Activated naive CD4-positive, alpha-beta T cell treated with anti-CD3 and anti-CD28 coated beads, Interleukin-2, amount 50 U/mL, for 24 hours (primary cell): ENCODE measurements at regions not wholly inside any gene's neighbourhood (a gene's known extent, or its start where the extent isn't known, plus 50 kb on each side); places are given as distances from the start of the nearest gene placed in this dataset.

Source experiments
- H3K27ac Mint-ChIP-seq: one replicate; pipeline ENCODE4 v1.8.0; 2021; ENCODE audit warnings: mild to moderate bottlenecking, mixed read lengths
- H3K27me3 Mint-ChIP-seq: one replicate; pipeline ENCODE4 v1.8.0; 2021; ENCODE audit warnings: mixed read lengths
- H3K36me3 Mint-ChIP-seq: one replicate; pipeline ENCODE4 v1.8.0; 2021; ENCODE audit warnings: mixed read lengths
- H3K4me1 Mint-ChIP-seq: one replicate; pipeline ENCODE4 v1.8.0; 2021; ENCODE audit warnings: mixed read lengths
- H3K4me3 Mint-ChIP-seq: one replicate; pipeline ENCODE4 v1.8.0; 2021; ENCODE audit warnings: mild to moderate bottlenecking, mixed read lengths
- H3K9me3 Mint-ChIP-seq: one replicate; pipeline ENCODE4 v1.8.0; 2021; ENCODE audit warnings: mixed read lengths

DNA sequence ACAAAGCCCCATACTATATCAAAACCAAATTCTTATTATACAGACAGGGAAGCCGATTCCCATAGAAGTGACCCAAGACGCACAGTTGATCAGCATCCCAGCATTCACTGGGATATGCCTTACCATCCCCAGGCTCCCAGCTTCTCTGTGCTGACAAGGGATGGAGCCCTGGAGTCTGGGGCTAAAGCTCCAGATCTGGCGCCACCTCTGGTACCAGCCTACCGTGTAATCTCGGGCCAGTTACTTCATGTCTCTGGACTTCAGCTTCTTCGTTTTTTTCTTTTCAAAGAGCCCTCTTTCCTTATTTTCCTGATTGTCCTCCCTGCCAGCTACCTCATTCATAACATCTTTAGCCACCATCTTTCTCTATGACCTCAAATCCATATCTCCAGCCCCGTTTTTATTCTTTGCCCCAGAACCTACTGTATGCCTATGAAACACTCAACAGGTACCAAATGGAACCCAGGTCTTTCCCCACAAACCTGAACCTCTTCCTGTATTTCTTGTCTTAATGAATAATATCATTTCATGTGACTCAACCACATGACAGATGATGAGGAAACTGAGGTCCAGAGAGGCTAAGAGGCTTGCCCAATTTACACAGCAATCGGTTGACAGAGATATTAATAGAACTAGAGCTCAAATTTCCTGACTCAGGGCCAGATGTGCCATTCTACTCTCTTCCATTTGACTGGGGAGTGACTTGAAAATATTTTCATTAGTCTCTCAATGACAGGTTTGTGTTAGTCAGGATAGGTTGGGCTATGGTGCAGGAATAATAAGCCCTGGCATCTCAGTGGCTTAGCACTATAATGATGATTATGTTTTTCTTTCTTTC is 85.4 kb upstream of the TLE3 start:
- no peaks in the 10 kb centered on the region for H3K27me3 Mint-ChIP-seq
- no peaks in the 10 kb centered on the region for H3K36me3 Mint-ChIP-seq
- no peaks in the 10 kb centered on the region for H3K4me1 Mint-ChIP-seq
- H3K27ac Mint-ChIP-seq, result no peak overlapping the region
- H3K9me3 Mint-ChIP-seq, result no peaks in the 10 kb centered on the region
- H3K4me3 Mint-ChIP-seq, result no peak overlapping the region

DNA sequence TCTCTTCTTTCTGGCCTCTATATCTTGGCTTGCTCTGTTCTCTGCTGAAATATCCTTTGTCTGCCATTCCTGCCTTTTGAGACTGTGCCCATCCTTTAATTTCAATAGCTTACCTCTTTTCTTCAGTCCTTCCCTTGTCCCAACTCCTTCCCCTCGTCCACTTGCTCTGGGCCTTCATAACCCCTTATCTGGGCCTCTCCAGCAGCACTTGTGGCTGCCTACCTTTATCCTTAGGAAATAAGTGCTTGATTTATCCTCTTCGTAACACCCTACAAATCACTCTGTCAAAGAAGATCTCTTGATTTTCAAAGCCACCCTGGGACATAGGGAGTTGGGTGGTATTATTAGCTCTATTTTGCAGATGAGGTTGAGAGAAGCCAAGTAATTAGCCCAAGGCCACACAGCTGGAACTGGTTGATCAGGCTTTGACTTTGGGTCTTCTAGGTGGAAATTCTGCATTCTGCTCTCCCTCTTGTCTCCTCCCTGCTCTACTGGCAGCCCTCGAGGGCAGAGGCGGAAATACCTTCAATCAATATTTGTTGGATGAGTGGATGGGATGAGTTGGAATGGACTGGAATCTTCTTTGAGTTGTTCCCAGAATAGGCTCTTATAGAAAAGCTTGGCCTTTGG is 84.0 kb upstream of the TLE3 start:
- H3K36me3 Mint-ChIP-seq, result no peaks in the 10 kb centered on the region
- H3K4me1 Mint-ChIP-seq, result no peaks in the 10 kb centered on the region
- H3K9me3 Mint-ChIP-seq, result no peaks in the 10 kb centered on the region
- no peak overlapping the region for H3K27ac Mint-ChIP-seq
- no peak overlapping the region for H3K4me3 Mint-ChIP-seq
- no peaks in the 10 kb centered on the region for H3K27me3 Mint-ChIP-seq

- no peaks in the 10 kb centered on the region for H3K27me3 Mint-ChIP-seq
These were observed 82.6 kb upstream of the TLE3 start for GRCh38 chr15:70180186-70180875.

DNA sequence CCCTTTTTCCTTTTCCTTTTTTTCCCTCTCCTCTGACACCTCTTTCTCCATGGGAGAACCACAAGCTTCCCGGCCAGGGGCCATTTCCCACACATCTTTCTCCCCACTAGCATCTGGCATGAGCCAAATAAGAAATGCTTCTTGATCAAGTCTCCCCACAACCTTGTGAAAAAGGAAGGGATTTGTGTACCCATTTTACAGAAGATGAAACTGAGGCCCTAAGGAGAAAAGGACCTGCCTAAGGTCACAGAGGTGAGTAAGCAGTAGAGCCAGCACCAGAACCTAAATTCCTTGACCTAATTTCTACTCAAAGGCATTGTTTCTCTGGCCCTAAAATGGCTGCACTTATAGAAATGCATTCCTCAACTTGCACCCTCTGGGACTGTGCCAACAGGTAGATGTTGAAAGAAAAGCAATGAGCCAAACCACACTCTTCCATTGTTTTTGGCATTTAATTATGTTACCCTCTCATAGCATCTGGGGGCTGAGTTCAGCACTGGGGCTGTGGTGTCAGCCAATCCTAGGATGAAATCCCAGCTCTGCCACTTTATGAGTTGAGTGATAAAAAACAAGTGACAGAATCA is 81.7 kb upstream of the TLE3 start:
- Mint-ChIP-seq H3K9me3 (no peaks in the 10 kb centered on the region), H3K4me3 (no peak overlapping the region), H3K4me1 (no peaks in the 10 kb centered on the region), H3K36me3 (no peaks in the 10 kb centered on the region), H3K27me3 (no peaks in the 10 kb centered on the region), H3K27ac (no peak overlapping the region)

More at GRCh38 chr15:70180186-70180875, 82.6 kb upstream of the TLE3 start:
- no peaks in the 10 kb centered on the region for H3K9me3 Mint-ChIP-seq
- H3K4me1 Mint-ChIP-seq, result no peaks in the 10 kb centered on the region
- no peak overlapping the region for H3K4me3 Mint-ChIP-seq
- H3K36me3 Mint-ChIP-seq, result no peaks in the 10 kb centered on the region
- no peak overlapping the region for H3K27ac Mint-ChIP-seq

DNA sequence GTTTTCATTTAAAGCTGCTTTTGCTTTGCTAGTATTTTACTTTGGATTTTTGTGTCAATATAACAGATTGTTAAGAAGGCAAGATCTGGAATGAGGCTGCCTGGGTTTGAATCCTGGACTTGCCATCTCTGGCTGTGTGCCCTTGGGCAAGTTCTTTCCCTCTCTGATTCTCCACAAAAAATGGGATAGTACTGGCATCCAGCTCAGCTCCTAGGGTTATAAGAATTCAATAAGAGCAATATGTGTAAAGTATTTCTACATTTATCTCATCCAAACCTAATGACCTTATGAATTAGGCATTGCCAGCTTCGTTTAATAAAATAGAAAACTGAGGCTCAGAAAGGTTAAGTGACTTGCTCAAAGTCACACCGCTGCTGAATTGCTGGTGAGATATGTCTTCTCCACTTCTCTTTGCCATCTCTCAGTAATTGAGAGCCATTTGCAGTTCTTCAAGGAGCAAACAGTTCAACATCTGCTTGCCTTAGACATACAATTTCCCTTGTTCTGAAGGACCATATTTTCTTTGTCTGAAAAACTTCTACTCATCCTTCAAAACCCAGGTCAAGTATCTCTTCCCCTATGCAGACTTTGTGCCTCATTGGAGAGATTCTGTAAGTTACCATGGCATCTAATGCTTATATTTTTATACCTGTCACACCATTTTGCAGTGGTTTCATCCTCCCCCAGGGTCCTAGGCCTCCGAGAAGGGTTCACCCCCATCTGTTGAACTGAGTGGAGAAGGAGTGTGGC is 80.8 kb upstream of the TLE3 start:
- Mint-ChIP-seq H3K4me1 (no peaks in the 10 kb centered on the region), H3K27me3 (no peaks in the 10 kb centered on the region), H3K36me3 (no peaks in the 10 kb centered on the region), H3K4me3 (no peak overlapping the region), H3K27ac (no peak overlapping the region), H3K9me3 (no peaks in the 10 kb centered on the region)

GRCh38 chr15:70172566-70173225 is 75.0 kb upstream of the TLE3 start:
- Mint-ChIP-seq H3K4me3 (no peak overlapping the region), H3K9me3 (no peaks in the 10 kb centered on the region), H3K27ac (no peak overlapping the region), H3K36me3 (no peaks in the 10 kb centered on the region), H3K27me3 (no peaks in the 10 kb centered on the region), H3K4me1 (no peaks in the 10 kb centered on the region)

DNA sequence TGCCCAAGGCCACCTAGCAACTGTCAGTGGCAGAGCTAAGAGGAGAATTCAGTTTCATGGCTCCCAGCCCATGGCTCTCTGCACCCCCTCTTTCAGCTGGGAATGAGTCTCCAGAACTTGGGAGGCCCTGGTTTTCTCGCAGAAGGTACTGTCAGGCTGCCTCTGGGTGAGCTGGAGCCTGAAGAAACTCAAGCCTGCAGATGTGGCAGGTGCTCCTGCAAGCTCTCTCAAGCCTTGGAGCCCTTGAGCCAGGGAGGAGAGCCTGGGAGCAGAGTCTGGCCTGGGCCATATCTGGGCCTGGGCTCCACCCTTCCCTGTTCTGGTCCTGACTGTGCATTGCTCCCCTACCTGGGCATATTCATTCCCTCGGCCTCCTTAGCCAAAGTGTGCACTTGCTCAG is 74.4 kb upstream of the TLE3 start:
- no peaks in the 10 kb centered on the region for H3K27me3 Mint-ChIP-seq
- H3K9me3 Mint-ChIP-seq, result no peaks in the 10 kb centered on the region
- H3K27ac Mint-ChIP-seq, result no peak overlapping the region
- H3K4me1 Mint-ChIP-seq, result no peaks in the 10 kb centered on the region
- H3K36me3 Mint-ChIP-seq, result no peaks in the 10 kb centered on the region
- no peak overlapping the region for H3K4me3 Mint-ChIP-seq

DNA sequence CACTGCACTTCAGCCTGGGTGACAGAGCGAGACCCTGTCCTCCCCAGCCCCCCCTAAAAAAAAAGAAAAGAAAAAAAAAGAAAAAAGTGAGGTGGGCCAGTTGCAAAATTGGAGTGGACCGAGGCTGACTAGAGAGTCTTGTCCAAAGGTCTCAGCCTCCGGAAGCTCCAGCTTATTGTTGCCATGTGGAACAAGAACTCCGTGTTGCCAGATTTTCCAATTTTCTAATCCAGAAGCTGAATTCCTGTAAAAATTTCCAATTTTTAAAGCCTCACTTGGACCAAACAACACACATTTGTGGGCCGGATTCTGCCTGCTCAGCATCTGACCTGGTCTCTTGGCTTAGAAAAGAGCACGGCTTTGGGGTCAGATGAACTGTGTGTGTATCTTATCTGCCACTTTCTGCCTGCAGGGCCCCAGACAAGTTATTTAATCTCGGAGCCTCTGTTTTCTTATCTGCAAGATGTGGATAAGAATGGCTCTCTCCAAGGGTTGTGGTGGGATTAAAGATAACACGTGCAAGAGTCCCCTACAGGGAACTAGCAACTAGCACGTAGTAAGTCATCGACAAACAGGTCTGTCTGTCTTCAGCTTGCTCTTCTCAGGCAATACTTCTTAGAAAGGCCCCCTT is 73.7 kb upstream of the TLE3 start:
- no peaks in the 10 kb centered on the region for H3K36me3 Mint-ChIP-seq
- no peak overlapping the region for H3K27ac Mint-ChIP-seq
- no peaks in the 10 kb centered on the region for H3K27me3 Mint-ChIP-seq
- no peaks in the 10 kb centered on the region for H3K9me3 Mint-ChIP-seq
- H3K4me1 Mint-ChIP-seq, result no peaks in the 10 kb centered on the region
- H3K4me3 Mint-ChIP-seq, result no peak overlapping the region

GRCh38 chr15:70170096-70170699 is 72.5 kb upstream of the TLE3 start:
- Mint-ChIP-seq H3K4me1 (no peaks in the 10 kb centered on the region), H3K36me3 (no peaks in the 10 kb centered on the region), H3K27ac (no peak overlapping the region), H3K27me3 (no peaks in the 10 kb centered on the region), H3K9me3 (no peaks in the 10 kb centered on the region), H3K4me3 (no peak overlapping the region)

GRCh38 chr15:70169147-70169546 is 71.4 kb upstream of the TLE3 start:
- Mint-ChIP-seq H3K9me3 (no peaks in the 10 kb centered on the region), H3K27ac (no peak overlapping the region), H3K36me3 (no peaks in the 10 kb centered on the region), H3K4me1 (no peaks in the 10 kb centered on the region), H3K4me3 (no peak overlapping the region), H3K27me3 (no peaks in the 10 kb centered on the region)

DNA sequence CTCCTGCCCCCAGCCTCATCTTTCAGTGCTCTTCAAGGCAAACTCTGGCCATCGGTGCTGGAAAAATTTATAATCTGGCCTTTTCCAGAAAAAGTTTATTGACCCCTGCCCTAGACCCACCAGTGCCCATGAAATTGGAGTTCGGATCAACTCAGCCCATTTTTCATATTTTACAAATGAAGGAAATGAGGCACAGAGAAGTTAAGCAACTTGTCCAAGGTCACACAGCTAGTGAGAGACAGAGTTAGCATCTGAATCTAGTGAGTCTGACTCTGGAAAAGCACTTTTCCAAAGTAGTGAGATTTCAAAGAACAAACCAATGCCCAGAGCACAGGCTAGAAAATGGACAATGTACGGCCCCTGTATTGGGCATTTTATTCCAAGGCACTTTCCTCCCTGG is 69.4 kb upstream of the TLE3 start:
- H3K36me3 Mint-ChIP-seq, result no peaks in the 10 kb centered on the region
- no peak overlapping the region for H3K27ac Mint-ChIP-seq
- H3K4me3 Mint-ChIP-seq, result no peak overlapping the region
- no peaks in the 10 kb centered on the region for H3K27me3 Mint-ChIP-seq
- no peaks in the 10 kb centered on the region for H3K4me1 Mint-ChIP-seq
- H3K9me3 Mint-ChIP-seq, result no peaks in the 10 kb centered on the region

DNA sequence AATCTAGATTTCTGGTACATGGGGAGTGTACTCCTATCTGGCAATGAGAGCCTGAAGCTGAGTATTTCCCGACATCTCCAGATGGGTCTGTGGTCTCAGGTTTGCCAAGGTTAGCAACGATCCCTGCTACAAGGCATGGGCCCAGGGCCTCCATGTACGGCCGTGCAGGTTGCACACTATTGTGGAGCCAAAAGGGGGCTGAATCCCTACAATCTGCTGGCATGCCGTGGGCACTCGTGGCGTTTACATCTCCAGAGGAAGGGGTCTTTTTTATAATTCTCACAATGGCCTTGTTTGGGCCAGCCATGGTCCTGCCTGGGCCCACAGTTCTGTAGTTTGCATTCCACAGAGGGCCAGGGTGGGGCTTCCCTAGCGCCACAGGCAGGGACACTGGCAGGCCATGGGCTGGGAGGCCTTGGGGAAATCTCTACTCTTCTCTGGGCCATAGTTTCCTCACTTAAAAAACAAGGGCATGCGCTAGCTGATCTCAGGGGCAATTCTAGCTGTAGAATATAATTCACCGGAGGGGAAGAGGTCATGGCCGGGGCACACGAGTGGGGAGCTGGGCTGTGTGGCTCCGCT is 68.9 kb upstream of the TLE3 start:
- no peaks in the 10 kb centered on the region for H3K4me1 Mint-ChIP-seq
- no peaks in the 10 kb centered on the region for H3K27me3 Mint-ChIP-seq
- H3K4me3 Mint-ChIP-seq, result no peak overlapping the region
- H3K27ac Mint-ChIP-seq, result no peak overlapping the region
- no peaks in the 10 kb centered on the region for H3K36me3 Mint-ChIP-seq
- no peaks in the 10 kb centered on the region for H3K9me3 Mint-ChIP-seq

- Mint-ChIP-seq H3K27me3 (no peaks in the 10 kb centered on the region), H3K4me1 (no peaks in the 10 kb centered on the region), H3K4me3 (no peak overlapping the region), H3K9me3 (no peaks in the 10 kb centered on the region), H3K27ac (no peak overlapping the region), H3K36me3 (no peaks in the 10 kb centered on the region)
These were observed 68.1 kb upstream of the TLE3 start for GRCh38 chr15:70165716-70166284.
